ENCODE measurements at regions not wholly inside any gene's neighbourhood (a gene's known extent, or its start where the extent isn't known, plus 50 kb on each side); places are given as distances from the start of the nearest gene placed in this dataset.

- Histone ChIP-seq H3K36me3 (ENCODE audit: insufficient read depth, low read length) (no peaks in the 10 kb centered on the region), H3K4me2 (ENCODE audit: low read depth, low read length, poor library complexity, severe bottlenecking) (no peak overlapping the region), H4K20me1 (ENCODE audit: insufficient read depth, low read depth, low read length) (no peaks in the 10 kb centered on the region), H3K27ac (ENCODE audit: low read length) (no peak overlapping the region), H2AFZ (ENCODE audit: low read length) (no peak overlapping the region), H3K9me3 (ENCODE audit: low read length) (no peaks in the 10 kb centered on the region), H3K9ac (ENCODE audit: low read length) (no peak overlapping the region), H3K4me1 (ENCODE audit: low read length) (no peaks in the 10 kb centered on the region; the same call in 1 of the 2 replicates), H3K9me2 (replicated peaks; ENCODE audit: insufficient read depth, low read length) (no peaks in the 10 kb centered on the region), H3K4me3 (ENCODE audit: low read length) (no peak overlapping the region), H3K79me2 (ENCODE audit: low read length) (no peaks in the 10 kb centered on the region), H3K27me3 (ENCODE audit: low read length) (no peaks in the 10 kb centered on the region)
- DNase-seq: no peak
These were observed 61.5 kb upstream of the TWIST2 start for GRCh38 chr2:238786379-238786778.

DNA sequence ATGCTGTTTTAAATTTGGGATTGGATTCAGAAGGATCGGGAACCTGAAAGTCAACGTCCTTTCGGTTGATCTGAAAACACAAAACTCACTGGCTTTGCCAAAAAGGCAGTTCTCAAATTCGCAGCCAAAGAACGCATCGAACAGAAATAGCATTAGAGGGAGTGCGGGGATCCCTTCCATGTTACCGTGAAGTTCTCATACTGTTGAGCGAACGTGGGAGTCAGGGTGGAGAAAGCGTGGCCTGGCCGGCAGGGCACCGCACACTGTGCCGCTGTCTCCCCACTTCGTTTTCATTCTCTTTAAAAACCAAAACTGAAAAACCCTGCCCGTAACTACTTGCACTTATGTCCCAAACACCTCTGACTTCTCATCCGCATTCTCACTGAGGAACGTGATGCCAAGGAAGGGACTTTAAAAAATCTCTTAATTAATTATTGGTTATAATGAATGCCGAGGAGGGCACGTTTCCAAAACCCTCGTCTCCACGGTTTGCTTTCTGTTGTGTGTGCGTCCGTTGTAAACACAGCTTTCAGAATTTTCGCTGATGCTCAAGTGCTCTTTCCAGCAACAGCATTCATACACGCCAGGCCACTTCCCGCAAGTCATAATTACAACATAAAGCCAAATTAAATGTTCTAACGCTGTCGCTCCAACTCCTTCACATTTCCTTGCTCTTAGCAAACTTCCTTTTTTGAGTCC is 60.9 kb upstream of the TWIST2 start:
- Histone ChIP-seq H3K27me3 (ENCODE audit: low read length) (no peaks in the 10 kb centered on the region), H3K36me3 (ENCODE audit: insufficient read depth, low read length) (no peaks in the 10 kb centered on the region), H3K9ac (ENCODE audit: low read length) (no peak overlapping the region), H4K20me1 (ENCODE audit: insufficient read depth, low read depth, low read length) (no peaks in the 10 kb centered on the region), H3K9me3 (ENCODE audit: low read length) (no peaks in the 10 kb centered on the region), H3K4me2 (ENCODE audit: low read depth, low read length, poor library complexity, severe bottlenecking) (no peak overlapping the region), H3K79me2 (ENCODE audit: low read length) (no peaks in the 10 kb centered on the region), H3K9me2 (replicated peaks; ENCODE audit: insufficient read depth, low read length) (no peaks in the 10 kb centered on the region), H3K27ac (ENCODE audit: low read length) (no peak overlapping the region), H3K4me3 (ENCODE audit: low read length) (no peak overlapping the region), H2AFZ (ENCODE audit: low read length) (no peak overlapping the region), H3K4me1 (ENCODE audit: low read length) (no peaks in the 10 kb centered on the region; the same call in 1 of the 2 replicates)
- no peak for DNase-seq

DNA sequence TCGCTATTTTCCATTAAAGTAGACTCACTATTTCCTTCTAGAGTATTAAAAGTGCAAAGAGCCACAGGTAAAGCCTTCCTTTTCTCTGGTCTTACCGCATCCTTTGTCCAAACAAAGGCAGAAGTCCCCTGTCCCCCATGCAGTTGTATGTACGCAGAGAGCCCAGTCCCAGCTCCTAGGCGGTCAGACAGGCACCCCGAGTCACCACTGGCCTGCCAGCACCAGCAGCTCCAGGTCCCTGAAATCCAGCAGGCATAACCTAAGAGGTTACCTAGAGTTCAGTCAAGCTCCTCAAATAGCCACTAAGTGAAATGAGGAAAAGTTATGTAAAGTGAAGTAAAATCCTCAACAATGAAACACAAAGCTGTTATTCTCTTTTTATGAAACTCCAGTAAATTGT is 60.4 kb upstream of the TWIST2 start:
- no peak overlapping the region for H3K4me2 ChIP-seq (ENCODE audit: low read depth, low read length, poor library complexity, severe bottlenecking)
- no peak for DNase-seq
- H3K9me2 ChIP-seq (replicated peaks; ENCODE audit: insufficient read depth, low read length): no peaks in the 10 kb centered on the region
- H2AFZ ChIP-seq (ENCODE audit: low read length): no peak overlapping the region
- no peak overlapping the region for H3K27ac ChIP-seq (ENCODE audit: low read length)
- H3K4me1 ChIP-seq (ENCODE audit: low read length): no peaks in the 10 kb centered on the region; the same call in 1 of the 2 replicates
- no peaks in the 10 kb centered on the region for H3K36me3 ChIP-seq (ENCODE audit: insufficient read depth, low read length)
- H3K9me3 ChIP-seq (ENCODE audit: low read length): no peaks in the 10 kb centered on the region
- no peak overlapping the region for H3K9ac ChIP-seq (ENCODE audit: low read length)
- no peaks in the 10 kb centered on the region for H4K20me1 ChIP-seq (ENCODE audit: insufficient read depth, low read depth, low read length)
- H3K4me3 ChIP-seq (ENCODE audit: low read length): no peak overlapping the region
- no peaks in the 10 kb centered on the region for H3K27me3 ChIP-seq (ENCODE audit: low read length)
- H3K79me2 ChIP-seq (ENCODE audit: low read length): no peaks in the 10 kb centered on the region

DNA sequence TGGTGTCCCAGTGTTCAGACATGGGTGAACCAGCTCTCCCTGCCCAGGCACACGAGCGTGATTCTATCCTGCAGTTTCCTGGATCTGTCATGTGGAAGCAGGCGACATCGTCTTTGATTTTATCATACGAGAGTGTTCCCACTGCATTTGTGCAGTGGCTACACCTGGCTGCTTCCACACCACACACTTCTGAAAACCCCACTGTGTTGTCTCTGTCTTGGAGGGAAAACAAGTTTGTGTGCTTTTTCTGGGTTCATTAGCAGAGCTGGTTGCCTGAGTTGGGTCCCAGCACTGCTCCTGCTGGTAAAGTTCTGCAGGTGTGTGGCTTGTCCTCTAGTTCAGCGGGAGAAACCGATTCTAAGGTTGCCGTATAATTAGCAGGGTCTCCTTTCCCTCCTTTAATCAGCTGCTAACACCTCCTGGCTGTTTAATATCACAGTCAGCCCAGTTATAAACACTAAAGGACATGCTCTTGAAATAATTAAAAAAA is 58.5 kb upstream of the TWIST2 start:
- Histone ChIP-seq H3K27ac (ENCODE audit: low read length) (no peak overlapping the region), H3K9me3 (ENCODE audit: low read length) (no peaks in the 10 kb centered on the region), H2AFZ (ENCODE audit: low read length) (no peak overlapping the region), H3K4me2 (ENCODE audit: low read depth, low read length, poor library complexity, severe bottlenecking) (no peak overlapping the region), H4K20me1 (ENCODE audit: insufficient read depth, low read depth, low read length) (no peaks in the 10 kb centered on the region), H3K9me2 (replicated peaks; ENCODE audit: insufficient read depth, low read length) (no peaks in the 10 kb centered on the region), H3K9ac (ENCODE audit: low read length) (no peak overlapping the region), H3K27me3 (ENCODE audit: low read length) (no peaks in the 10 kb centered on the region), H3K36me3 (ENCODE audit: insufficient read depth, low read length) (no peaks in the 10 kb centered on the region), H3K79me2 (ENCODE audit: low read length) (no peaks in the 10 kb centered on the region), H3K4me1 (ENCODE audit: low read length) (no peaks in the 10 kb centered on the region), H3K4me3 (ENCODE audit: low read length) (no peak overlapping the region)
- no peak for DNase-seq

DNA sequence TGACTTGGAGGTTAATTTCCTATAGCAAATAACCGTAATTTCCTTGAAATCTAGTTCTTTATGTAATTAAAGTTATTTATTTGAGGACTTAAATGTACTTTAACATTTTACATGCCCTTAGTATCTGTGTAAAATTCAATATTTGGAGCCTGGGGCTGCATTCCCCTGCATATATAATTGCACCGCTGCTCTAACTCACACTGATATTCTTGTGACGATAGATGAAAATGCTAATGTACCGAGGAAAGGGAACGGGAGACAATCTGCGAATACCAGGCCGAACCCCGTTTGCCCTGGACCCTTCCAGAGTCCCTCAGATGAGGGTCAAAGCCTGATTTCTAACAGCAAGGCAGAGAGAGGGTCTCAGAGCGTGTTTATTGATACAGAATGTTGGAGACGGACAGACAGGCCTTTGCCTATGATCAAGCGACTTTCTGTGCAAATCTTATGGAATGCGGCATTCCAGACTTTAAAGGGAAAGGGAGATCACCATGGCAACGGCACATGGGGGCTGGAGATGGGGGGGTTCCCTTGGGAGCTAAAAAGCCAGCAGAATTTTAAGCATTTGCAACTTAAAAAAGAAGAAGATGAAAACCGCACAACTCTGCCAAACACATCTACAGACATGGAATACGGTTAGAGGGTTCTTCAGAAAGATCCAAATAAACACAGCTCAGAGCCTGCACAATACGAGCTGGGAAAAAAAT is 57.6 kb upstream of the TWIST2 start:
- no peaks in the 10 kb centered on the region for H3K27me3 ChIP-seq (ENCODE audit: low read length)
- H3K4me1 ChIP-seq (ENCODE audit: low read length): no peaks in the 10 kb centered on the region
- H3K4me2 ChIP-seq (ENCODE audit: low read depth, low read length, poor library complexity, severe bottlenecking): no peak overlapping the region
- H4K20me1 ChIP-seq (ENCODE audit: insufficient read depth, low read depth, low read length): no peaks in the 10 kb centered on the region
- no peak for DNase-seq
- H3K27ac ChIP-seq (ENCODE audit: low read length): no peak overlapping the region
- H3K79me2 ChIP-seq (ENCODE audit: low read length): no peaks in the 10 kb centered on the region
- no peak overlapping the region for H3K4me3 ChIP-seq (ENCODE audit: low read length)
- H2AFZ ChIP-seq (ENCODE audit: low read length): no peak overlapping the region
- no peak overlapping the region for H3K9ac ChIP-seq (ENCODE audit: low read length)
- no peaks in the 10 kb centered on the region for H3K9me3 ChIP-seq (ENCODE audit: low read length)
- H3K9me2 ChIP-seq (replicated peaks; ENCODE audit: insufficient read depth, low read length): no peaks in the 10 kb centered on the region
- no peaks in the 10 kb centered on the region for H3K36me3 ChIP-seq (ENCODE audit: insufficient read depth, low read length)

- Histone ChIP-seq H3K4me1 (ENCODE audit: low read length) (no peaks in the 10 kb centered on the region), H3K4me2 (ENCODE audit: low read depth, low read length, poor library complexity, severe bottlenecking) (no peak overlapping the region), H3K36me3 (ENCODE audit: insufficient read depth, low read length) (no peaks in the 10 kb centered on the region), H2AFZ (ENCODE audit: low read length) (no peak overlapping the region), H3K27ac (ENCODE audit: low read length) (no peak overlapping the region), H3K9ac (ENCODE audit: low read length) (no peak overlapping the region), H3K9me2 (replicated peaks; ENCODE audit: insufficient read depth, low read length) (no peaks in the 10 kb centered on the region), H3K27me3 (ENCODE audit: low read length) (no peaks in the 10 kb centered on the region), H4K20me1 (ENCODE audit: insufficient read depth, low read depth, low read length) (no peaks in the 10 kb centered on the region), H3K79me2 (ENCODE audit: low read length) (no peaks in the 10 kb centered on the region), H3K4me3 (ENCODE audit: low read length) (no peak overlapping the region), H3K9me3 (ENCODE audit: low read length) (no peaks in the 10 kb centered on the region)
- no peak for DNase-seq
These were observed 57.1 kb upstream of the TWIST2 start for GRCh38 chr2:238790833-238791230.

GRCh38 chr2:238791354-238791753 is 56.5 kb upstream of the TWIST2 start:
- H3K36me3 ChIP-seq (ENCODE audit: insufficient read depth, low read length): no peaks in the 10 kb centered on the region
- no peak overlapping the region for H3K27ac ChIP-seq (ENCODE audit: low read length)
- H3K9ac ChIP-seq (ENCODE audit: low read length): no peak overlapping the region
- no peaks in the 10 kb centered on the region for H3K9me2 ChIP-seq (replicated peaks; ENCODE audit: insufficient read depth, low read length)
- H3K4me1 ChIP-seq (ENCODE audit: low read length): no peaks in the 10 kb centered on the region
- H3K4me3 ChIP-seq (ENCODE audit: low read length): no peak overlapping the region
- no peaks in the 10 kb centered on the region for H3K79me2 ChIP-seq (ENCODE audit: low read length)
- no peak overlapping the region for H3K4me2 ChIP-seq (ENCODE audit: low read depth, low read length, poor library complexity, severe bottlenecking)
- no peaks in the 10 kb centered on the region for H4K20me1 ChIP-seq (ENCODE audit: insufficient read depth, low read depth, low read length)
- H3K27me3 ChIP-seq (ENCODE audit: low read length): no peaks in the 10 kb centered on the region
- H3K9me3 ChIP-seq (ENCODE audit: low read length): no peaks in the 10 kb centered on the region
- no peak overlapping the region for H2AFZ ChIP-seq (ENCODE audit: low read length)
- DNase-seq: no peak

DNA sequence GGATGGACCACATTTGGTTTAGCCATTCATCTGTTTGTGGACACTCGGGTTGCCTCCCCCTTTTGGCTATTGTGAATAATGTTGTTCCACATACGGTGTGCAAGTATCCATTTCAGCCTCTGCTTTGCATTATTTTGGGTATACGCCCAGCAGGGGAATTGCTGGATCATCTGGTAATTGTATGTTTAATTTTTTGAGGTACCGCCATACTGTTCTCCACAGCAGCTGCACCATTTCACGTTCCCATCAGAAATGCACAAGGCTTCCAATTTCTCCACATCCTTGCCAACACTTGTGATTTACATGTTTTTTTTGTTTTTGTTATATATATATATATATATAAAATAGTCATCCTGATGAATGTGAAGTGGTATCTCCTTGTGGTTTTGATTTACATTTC is 54.6 kb upstream of the TWIST2 start:
- no peak overlapping the region for H3K27ac ChIP-seq (ENCODE audit: low read length)
- H3K4me3 ChIP-seq (ENCODE audit: low read length): no peak overlapping the region
- H3K4me1 ChIP-seq (ENCODE audit: low read length): no peaks in the 10 kb centered on the region
- H3K9me3 ChIP-seq (ENCODE audit: low read length): no peaks in the 10 kb centered on the region
- H4K20me1 ChIP-seq (ENCODE audit: insufficient read depth, low read depth, low read length): no peaks in the 10 kb centered on the region
- H3K79me2 ChIP-seq (ENCODE audit: low read length): no peaks in the 10 kb centered on the region
- no peak for DNase-seq
- no peak overlapping the region for H3K4me2 ChIP-seq (ENCODE audit: low read depth, low read length, poor library complexity, severe bottlenecking)
- H3K27me3 ChIP-seq (ENCODE audit: low read length): no peaks in the 10 kb centered on the region
- no peaks in the 10 kb centered on the region for H3K9me2 ChIP-seq (replicated peaks; ENCODE audit: insufficient read depth, low read length)
- H3K36me3 ChIP-seq (ENCODE audit: insufficient read depth, low read length): no peaks in the 10 kb centered on the region
- H2AFZ ChIP-seq (ENCODE audit: low read length): no peak overlapping the region
- no peak overlapping the region for H3K9ac ChIP-seq (ENCODE audit: low read length)

Measured in Karpas-422 (cell line).